ENCODE measurements at regions not wholly inside any gene's neighbourhood (a gene's known extent, or its start where the extent isn't known, plus 50 kb on each side); places are given as distances from the start of the nearest gene placed in this dataset.

DNA sequence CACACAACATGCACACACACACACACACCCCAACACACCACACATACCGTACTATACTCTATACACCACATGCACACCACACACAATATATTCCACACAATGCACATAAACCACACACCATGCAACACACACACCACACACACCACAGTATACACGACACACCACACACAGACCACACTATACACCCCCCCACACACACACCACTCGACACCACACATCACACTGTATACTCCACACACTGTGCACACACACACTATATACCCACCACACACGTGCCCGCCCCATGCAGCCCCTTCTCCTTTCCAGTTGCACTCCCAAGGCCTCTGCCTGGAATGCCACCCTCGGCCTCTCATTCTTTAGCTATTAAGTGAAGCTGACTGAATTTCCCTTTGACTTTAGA lies 148.2 kb upstream of the NOCT start:
- no peak for TF ChIP-seq CTCF (IDR thresholded peaks at IDR 0.05; ENCODE audit: poor library complexity, severe bottlenecking)
- DNase-seq (ENCODE audit: low spot score): no peak
- H3K9me3 ChIP-seq (ENCODE audit: severe bottlenecking): no peaks in the 10 kb centered on the region
- no peaks in the 10 kb centered on the region for H3K4me1 ChIP-seq (ENCODE audit: insufficient read depth, poor library complexity, severe bottlenecking)
- H3K27ac ChIP-seq (ENCODE audit: poor library complexity, severe bottlenecking): no peak overlapping the region
- no peaks in the 10 kb centered on the region for H3K36me3 ChIP-seq (ENCODE audit: low read depth)
- H3K27me3 ChIP-seq (ENCODE audit: insufficient read depth, poor library complexity, severe bottlenecking): no peaks in the 10 kb centered on the region
- no peak for ATAC-seq (ENCODE audit: low read depth)
- H3K4me3 ChIP-seq (ENCODE audit: severe bottlenecking): no peak overlapping the region

- ATAC-seq (ENCODE audit: low read depth) (0 out of 3 replicates have a peak, but pooled peaks have one; percentile 24), DNase-seq (ENCODE audit: low spot score) (no peak)
- Histone ChIP-seq H3K4me3 (ENCODE audit: severe bottlenecking) (no peak overlapping the region), H3K27ac (ENCODE audit: poor library complexity, severe bottlenecking) (no peak overlapping the region), H3K36me3 (ENCODE audit: low read depth) (no peaks in the 10 kb centered on the region), H3K27me3 (ENCODE audit: insufficient read depth, poor library complexity, severe bottlenecking) (no peaks in the 10 kb centered on the region), H3K4me1 (ENCODE audit: insufficient read depth, poor library complexity, severe bottlenecking) (no peaks in the 10 kb centered on the region), H3K9me3 (ENCODE audit: severe bottlenecking) (no peaks in the 10 kb centered on the region)
- no peak for TF ChIP-seq CTCF (IDR thresholded peaks at IDR 0.05; ENCODE audit: poor library complexity, severe bottlenecking)
Measured at GRCh38 chr4:138866314-138866713, 149.3 kb upstream of the NOCT start.

DNA sequence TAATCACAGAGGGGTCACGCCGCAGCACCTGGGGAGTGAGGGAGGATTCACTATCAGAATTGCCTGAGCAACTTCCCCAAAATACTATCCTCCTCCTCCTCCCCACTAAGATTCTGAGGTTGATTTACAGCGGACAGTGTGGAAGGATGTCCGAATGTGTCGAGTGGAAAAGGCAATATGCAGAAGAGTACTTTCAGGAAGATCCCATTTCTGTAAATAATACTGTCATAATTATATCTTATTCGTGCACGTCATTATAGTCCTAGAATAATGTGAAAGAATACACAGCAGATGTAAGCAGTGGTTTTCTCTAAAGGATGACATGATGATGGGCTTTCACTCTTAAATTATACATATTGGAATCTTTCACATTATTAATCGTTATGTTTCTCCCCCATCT lies 149.8 kb upstream of the NOCT start:
- no peak overlapping the region for H3K4me3 ChIP-seq (ENCODE audit: severe bottlenecking)
- ATAC-seq (ENCODE audit: low read depth) (no peak), DNase-seq (ENCODE audit: low spot score) (no peak)
- H3K36me3 ChIP-seq (ENCODE audit: low read depth): no peaks in the 10 kb centered on the region
- H3K4me1 ChIP-seq (ENCODE audit: insufficient read depth, poor library complexity, severe bottlenecking): no peaks in the 10 kb centered on the region
- H3K27ac ChIP-seq (ENCODE audit: poor library complexity, severe bottlenecking): no peak overlapping the region
- TF ChIP-seq CTCF (IDR thresholded peaks at IDR 0.05; ENCODE audit: poor library complexity, severe bottlenecking): no peak
- H3K9me3 ChIP-seq (ENCODE audit: severe bottlenecking): no peaks in the 10 kb centered on the region
- H3K27me3 ChIP-seq (ENCODE audit: insufficient read depth, poor library complexity, severe bottlenecking): no peaks in the 10 kb centered on the region

- H3K4me3 ChIP-seq (ENCODE audit: severe bottlenecking): no peak overlapping the region
- no peak for TF ChIP-seq CTCF (IDR thresholded peaks at IDR 0.05; ENCODE audit: poor library complexity, severe bottlenecking)
- no peaks in the 10 kb centered on the region for H3K27me3 ChIP-seq (ENCODE audit: insufficient read depth, poor library complexity, severe bottlenecking)
- no peaks in the 10 kb centered on the region for H3K4me1 ChIP-seq (ENCODE audit: insufficient read depth, poor library complexity, severe bottlenecking)
- ATAC-seq (ENCODE audit: low read depth): no peak
- H3K36me3 ChIP-seq (ENCODE audit: low read depth): no peaks in the 10 kb centered on the region
- DNase-seq (ENCODE audit: low spot score): no peak
- H3K27ac ChIP-seq (ENCODE audit: poor library complexity, severe bottlenecking): no peak overlapping the region
- H3K9me3 ChIP-seq (ENCODE audit: severe bottlenecking): no peaks in the 10 kb centered on the region
Measured at GRCh38 chr4:138864961-138865720, 150.4 kb upstream of the NOCT start.

- Histone ChIP-seq H3K4me1 (ENCODE audit: insufficient read depth, poor library complexity, severe bottlenecking) (peaks cover 11% of the 10 kb centered on the region), H3K36me3 (ENCODE audit: low read depth) (no peaks in the 10 kb centered on the region), H3K9me3 (ENCODE audit: severe bottlenecking) (no peaks in the 10 kb centered on the region), H3K27me3 (ENCODE audit: insufficient read depth, poor library complexity, severe bottlenecking) (no peaks in the 10 kb centered on the region), H3K4me3 (ENCODE audit: severe bottlenecking) (no peak overlapping the region), H3K27ac (ENCODE audit: poor library complexity, severe bottlenecking) (no peak overlapping the region)
- no peak for TF ChIP-seq CTCF (IDR thresholded peaks at IDR 0.05; ENCODE audit: poor library complexity, severe bottlenecking)
- ATAC-seq (ENCODE audit: low read depth) (no peak), DNase-seq (ENCODE audit: low spot score) (no peak)
Measured at GRCh38 chr4:138863160-138863559, 152.4 kb upstream of the NOCT start.
